Liver (tissue), 8 donors: ENCODE measurements at regions not wholly inside any gene's neighbourhood (a gene's known extent, or its start where the extent isn't known, plus 50 kb on each side); places are given as distances from the start of the nearest gene placed in this dataset.

Experiments used
- DNase-seq: peaks from one replicate; pipeline ENCODE4 v3.0.0-alpha.2; 2017; ENCODE audit warnings: low spot score
- H3K27ac ChIP-seq, 2 donors: one replicate each; pipeline ENCODE4 v1.7.0; 2013; ENCODE audit warnings: inconsistent platforms in 2 of 2, low read length in 2 of 2, control low read depth in 1 of 2, low read depth in 1 of 2, mild to moderate bottlenecking in 1 of 2
- H3K27me3 ChIP-seq, 4 donors: one replicate each; pipeline versions ENCODE4 v1.6.1 to v1.7.0; 2013; ENCODE audit warnings: low read length in 3 of 4, inconsistent platforms in 1 of 4, mild to moderate bottlenecking in 1 of 4, moderate library complexity in 1 of 4; ENCODE audit not compliant: control insufficient read depth in 4 of 4, insufficient read depth in 4 of 4
- H3K36me3 ChIP-seq, 4 donors: one replicate each; pipeline versions ENCODE4 v1.6.1 to v1.7.0; 2013; ENCODE audit warnings: low read length in 3 of 4, mild to moderate bottlenecking in 3 of 4, low read depth in 1 of 4, moderate library complexity in 1 of 4; ENCODE audit not compliant: control insufficient read depth in 4 of 4, insufficient read depth in 3 of 4
- H3K4me1 ChIP-seq, 4 donors: one replicate each; pipeline versions ENCODE4 v1.6.1 to v1.7.0; 2013; ENCODE audit warnings: low read length in 3 of 4, mild to moderate bottlenecking in 3 of 4, moderate library complexity in 1 of 4; ENCODE audit not compliant: control insufficient read depth in 4 of 4, insufficient read depth in 4 of 4
- H3K4me3 ChIP-seq, 3 donors: one replicate each; pipeline versions ENCODE4 v1.6.1 to v1.7.0; 2013; ENCODE audit warnings: low read length in 3 of 3, control low read depth in 1 of 3, low read depth in 1 of 3, mild to moderate bottlenecking in 1 of 3
- H3K9ac ChIP-seq, 2 donors: one replicate each; pipeline ENCODE4 v1.7.0; 2013; ENCODE audit warnings: low read length in 2 of 2, mild to moderate bottlenecking in 2 of 2, moderate library complexity in 2 of 2, control low read depth in 1 of 2, low read depth in 1 of 2
- H3K9me3 ChIP-seq, 4 donors: one replicate each; pipeline versions ENCODE4 v1.6.1 to v1.7.0; 2013; ENCODE audit warnings: low read length in 3 of 4; ENCODE audit not compliant: control insufficient read depth in 4 of 4
- ATF3 ChIP-seq: IDR thresholded peaks from 2 replicates; pipeline ENCODE4 v1.6.1; 2016; ENCODE audit warnings: antibody characterized with exemption
- CTCF ChIP-seq: fragments of 150-350 bp; IDR thresholded peaks from 2 replicates; pipeline ENCODE4 v1.5.1; 2017; ENCODE audit warnings: improper control_type of control experiment, low read depth, low read length; ENCODE audit not compliant: missing input control
- EGR1 ChIP-seq, 2 donors: IDR thresholded peaks; 2 replicates each; pipeline ENCODE4 v1.6.1; 2016 to 2018; ENCODE audit warnings: antibody characterized with exemption in 2 of 2, low read depth in 2 of 2
- FOXA1 ChIP-seq: IDR thresholded peaks from 2 replicates; pipeline ENCODE4 v1.6.1; 2016; ENCODE audit warnings: antibody characterized with exemption
- FOXA2 ChIP-seq: IDR thresholded peaks from 2 replicates; pipeline ENCODE4 v1.6.1; 2016; ENCODE audit warnings: antibody characterized with exemption
- GABPA ChIP-seq, 2 donors: IDR thresholded peaks in 1 of 2; conservative IDR thresholded peaks in 1 of 2; 2 replicates each; pipeline ENCODE4 v1.6.1; 2016; ENCODE audit warnings: antibody characterized with exemption in 2 of 2, mild to moderate bottlenecking in 1 of 2, moderate library complexity in 1 of 2
- HNF4G ChIP-seq: IDR thresholded peaks from 2 replicates; pipeline ENCODE4 v1.6.1; 2016; ENCODE audit warnings: antibody characterized with exemption
- JUND ChIP-seq, 2 donors: IDR thresholded peaks; 2 replicates each; pipeline ENCODE4 v1.6.1; 2016; ENCODE audit warnings: antibody characterized with exemption in 2 of 2
- MAX ChIP-seq: IDR thresholded peaks from 2 replicates; pipeline ENCODE4 v1.6.1; 2016; ENCODE audit warnings: antibody characterized with exemption
- NR2F2 ChIP-seq: IDR thresholded peaks from 2 replicates; pipeline ENCODE4 v1.6.1; 2016; ENCODE audit warnings: antibody characterized with exemption
- RAD21 ChIP-seq, 2 donors: IDR thresholded peaks; 2 replicates each; pipeline ENCODE4 v1.6.1; 2016; ENCODE audit warnings: antibody characterized with exemption in 2 of 2, mild to moderate bottlenecking in 2 of 2
- REST ChIP-seq: IDR thresholded peaks from 2 replicates; pipeline ENCODE4 v1.6.1; 2016; ENCODE audit warnings: antibody characterized with exemption, mild to moderate bottlenecking
- RXRA ChIP-seq, 2 donors: IDR thresholded peaks; 2 replicates each; pipeline ENCODE4 v1.6.1; 2017 to 2018; ENCODE audit warnings: antibody characterized with exemption in 2 of 2, mild to moderate bottlenecking in 1 of 2
- SP1 ChIP-seq: IDR thresholded peaks from 2 replicates; pipeline ENCODE4 v1.6.1; 2018; ENCODE audit warnings: antibody characterized with exemption, mild to moderate bottlenecking
- ZBTB33 ChIP-seq: IDR thresholded peaks from 2 replicates; pipeline ENCODE4 v1.6.1; 2016; ENCODE audit warnings: antibody characterized with exemption
- WGBS: extraction: QIAGEN DNeasy Blood & Tissue Kit; methylation state at CpG from one replicate; pipeline ENCODE4 v1.1.7; 2013; 5-methylcytosine and 5-hydroxymethylcytosine counted together
- donor health status: healthy.
- donor health status: healthy.
- donor health status: healthy.
- donor health status: healthy.
- donor health status: healthy.

GRCh38 chr12:92426332-92426731 lies 276.5 kb upstream of the PLEKHG7 start:
- Histone ChIP-seq H3K9ac (no peak overlapping the region), H3K27me3 (no peaks in the 10 kb centered on the region), H3K36me3 (no peaks in the 10 kb centered on the region), H3K4me3 (no peak overlapping the region), H3K27ac (no peak overlapping the region), H3K9me3 (no peaks in the 10 kb centered on the region), H3K4me1 (no peaks in the 10 kb centered on the region)
- TF ChIP-seq EGR1 (IDR thresholded peaks at IDR 0.05; ENCODE audit: low read depth in 2 of 2), result no peak
- TF ChIP-seq GABPA (IDR thresholded peaks at IDR 0.05 in 1 of 2, conservative IDR thresholded peaks at IDR 0.05 in 1 of 2), result no peak
- TF ChIP-seq NR2F2, result no peak
- no peak for TF ChIP-seq REST
- TF ChIP-seq JUND (IDR thresholded peaks at IDR 0.05), result no peak
- no peak for TF ChIP-seq MAX
- no peak for TF ChIP-seq CTCF
- no peak for TF ChIP-seq HNF4G
- TF ChIP-seq FOXA2, result no peak
- TF ChIP-seq ATF3, result no peak
- no peak for DNase-seq

GRCh38 chr12:92425165-92425564 lies 277.6 kb upstream of the PLEKHG7 start:
- H3K4me1 ChIP-seq, result no peaks in the 10 kb centered on the region
- no peak overlapping the region for H3K4me3 ChIP-seq
- H3K27me3 ChIP-seq, result no peaks in the 10 kb centered on the region
- TF ChIP-seq MAX (no peak), REST (no peak), RXRA (IDR thresholded peaks at IDR 0.05) (no peak), CTCF (no peak), SP1 (no peak), ZBTB33 (no peak), HNF4G (no peak), RAD21 (IDR thresholded peaks at IDR 0.05) (no peak), FOXA1 (no peak), ATF3 (no peak)
- WGBS, result 96% methylated on average over 1 of the region's 1 CpG
- H3K9ac ChIP-seq, result no peak overlapping the region
- no peaks in the 10 kb centered on the region for H3K36me3 ChIP-seq
- no peak overlapping the region for H3K27ac ChIP-seq
- no peaks in the 10 kb centered on the region for H3K9me3 ChIP-seq
- no peak for DNase-seq
